Inflammatory macrophage treated with lipopolysaccharide for 1 hour (primary cell): ENCODE measurements at regions not wholly inside any gene's neighbourhood (a gene's known extent, or its start where the extent isn't known, plus 50 kb on each side); places are given as distances from the start of the nearest gene placed in this dataset.

Experiments used
- DNase-seq, 2 donors: peaks; one replicate each; pipeline ENCODE4 v3.0.0-alpha.2; 2020 to 2022

DNA sequence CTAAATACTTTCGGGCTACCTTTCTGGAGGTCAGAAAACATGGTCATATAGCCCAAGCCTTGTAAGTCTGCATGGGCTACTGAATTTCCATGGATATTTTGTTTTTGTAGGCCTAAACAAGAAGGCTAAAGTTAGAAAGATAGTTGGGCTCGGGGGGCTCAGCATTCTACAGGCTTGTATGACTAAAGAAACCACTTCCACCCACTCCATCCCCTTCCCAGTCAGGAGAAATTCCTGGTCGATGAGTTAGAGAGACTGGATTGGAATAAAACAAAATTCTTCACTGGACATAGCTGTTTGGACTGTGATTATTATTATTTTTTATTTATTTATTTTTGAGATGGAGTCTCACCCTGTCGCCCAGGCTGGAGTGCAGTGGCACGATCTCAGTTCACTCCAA is 539.4 kb upstream of the TNP1 start:
- DNase-seq: no peak

DNA sequence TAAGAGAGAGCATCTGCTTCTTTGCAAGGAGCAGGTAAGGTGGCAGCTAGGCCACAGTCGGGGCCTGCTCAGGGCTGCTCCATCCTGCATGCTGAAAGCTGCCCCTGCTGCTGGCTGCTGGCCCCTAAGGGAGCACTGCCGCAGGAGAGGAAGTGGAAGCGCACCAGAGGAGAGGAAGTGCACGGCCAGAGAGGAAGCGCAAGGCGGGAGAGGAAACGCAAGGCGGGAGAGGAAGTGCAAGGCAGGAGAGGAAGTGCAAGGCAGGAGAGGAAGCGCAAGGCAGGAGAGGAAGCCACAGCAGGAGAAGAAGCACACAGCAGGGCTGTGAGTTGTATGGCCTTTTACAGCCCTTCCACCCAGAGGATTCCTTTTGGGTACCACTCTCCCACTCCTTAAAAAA is 539.0 kb upstream of the TNP1 start:
- peak; percentile 39 to 45 for DNase-seq

DNA sequence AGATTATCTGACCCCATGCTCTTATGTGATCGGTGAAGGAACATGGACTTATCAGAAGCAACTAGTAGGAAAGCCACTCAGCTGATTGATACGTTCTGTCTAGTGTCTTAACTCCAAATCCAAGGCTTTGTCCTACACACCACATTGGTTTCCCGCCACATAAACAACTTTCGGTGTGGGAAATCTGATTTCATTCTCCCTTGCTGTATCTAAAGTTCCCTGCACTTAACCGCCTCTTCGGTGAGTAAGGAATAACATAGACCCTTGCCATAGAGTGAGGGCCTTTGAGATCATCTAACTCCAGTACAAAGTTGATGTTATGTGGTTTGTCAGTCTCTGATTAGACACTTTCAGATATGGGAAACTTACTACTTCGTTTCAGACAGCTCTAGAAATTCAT is 538.2 kb upstream of the TNP1 start:
- no peak for DNase-seq

DNA sequence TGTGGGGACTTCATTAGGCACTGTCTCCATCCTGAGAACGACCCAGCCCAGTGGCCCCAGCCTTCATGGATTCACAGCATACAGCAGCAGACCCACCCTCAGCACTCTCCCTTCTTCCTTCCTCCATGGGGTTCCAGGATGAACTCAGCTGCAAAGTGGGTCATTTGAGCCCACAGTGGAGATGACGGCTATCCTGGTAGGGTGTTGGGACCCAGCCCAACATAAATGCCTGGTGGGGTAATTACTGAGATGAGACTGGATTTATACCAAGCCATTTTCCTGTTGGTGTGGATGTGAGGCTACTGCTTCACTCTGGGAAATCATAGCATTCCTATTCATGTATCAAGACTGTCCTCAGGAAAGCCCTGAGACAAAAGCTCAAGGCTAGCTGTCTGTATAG is 536.7 kb upstream of the TNP1 start:
- no peak for DNase-seq

DNA sequence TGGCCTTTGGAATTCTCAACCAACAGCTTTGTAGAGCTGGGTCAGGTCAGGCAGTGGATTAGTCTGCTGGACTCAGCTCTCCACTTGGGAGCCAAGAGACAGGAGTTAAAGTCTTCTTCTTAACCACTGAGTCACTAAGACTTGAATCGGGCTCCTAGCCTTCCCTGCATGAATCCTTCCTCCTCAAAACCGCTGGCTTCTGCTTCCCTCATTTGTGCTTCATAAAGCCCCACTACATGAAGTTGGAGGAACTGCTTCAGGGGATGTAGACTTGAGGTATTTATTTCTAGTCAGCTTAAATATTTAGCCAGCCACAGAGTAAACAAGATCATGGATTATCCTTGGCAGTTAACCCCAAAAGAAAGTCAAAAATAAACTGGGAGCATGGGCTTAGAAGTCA is 536.3 kb upstream of the TNP1 start:
- peak in 1 of 2 donors; percentile 4 for DNase-seq

DNA sequence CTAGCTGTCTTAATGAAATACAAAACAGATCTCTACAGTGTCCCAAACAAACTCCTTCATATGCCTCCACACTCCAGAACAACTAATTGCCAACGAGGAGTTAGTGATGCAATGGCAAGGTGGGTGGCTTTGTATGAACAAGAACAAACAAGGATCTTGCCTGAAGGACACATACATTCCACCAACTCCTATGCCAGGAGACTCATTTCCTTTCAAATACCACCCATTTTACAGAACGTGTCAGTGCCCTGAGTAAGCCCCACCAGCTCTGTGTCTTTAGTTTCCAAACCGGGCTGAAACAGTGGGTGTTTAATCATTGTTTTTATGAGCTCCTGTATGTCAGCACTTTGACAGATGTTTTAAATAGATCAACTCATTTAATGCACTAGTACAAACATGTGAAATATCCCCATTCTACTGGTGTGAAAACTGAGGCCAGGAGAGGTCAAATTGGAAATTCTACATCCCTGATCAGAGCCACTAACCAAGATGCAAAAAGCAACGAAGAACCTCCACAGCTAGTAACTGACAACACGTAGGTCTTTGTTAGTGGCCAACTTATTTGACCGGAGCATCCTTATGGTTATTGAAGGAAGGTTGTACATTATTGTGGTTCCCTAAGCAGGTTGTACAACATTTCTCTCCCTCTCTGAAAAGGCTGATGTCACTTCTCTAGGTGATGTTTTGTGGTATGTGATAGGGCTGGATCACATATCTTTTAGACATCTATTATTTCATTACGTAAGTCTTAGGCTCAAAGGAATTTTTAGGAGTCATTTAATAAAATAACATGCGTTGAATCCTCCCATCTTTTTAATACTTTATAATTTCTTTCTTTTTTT is 534.9 kb upstream of the TNP1 start:
- no peak for DNase-seq

DNA sequence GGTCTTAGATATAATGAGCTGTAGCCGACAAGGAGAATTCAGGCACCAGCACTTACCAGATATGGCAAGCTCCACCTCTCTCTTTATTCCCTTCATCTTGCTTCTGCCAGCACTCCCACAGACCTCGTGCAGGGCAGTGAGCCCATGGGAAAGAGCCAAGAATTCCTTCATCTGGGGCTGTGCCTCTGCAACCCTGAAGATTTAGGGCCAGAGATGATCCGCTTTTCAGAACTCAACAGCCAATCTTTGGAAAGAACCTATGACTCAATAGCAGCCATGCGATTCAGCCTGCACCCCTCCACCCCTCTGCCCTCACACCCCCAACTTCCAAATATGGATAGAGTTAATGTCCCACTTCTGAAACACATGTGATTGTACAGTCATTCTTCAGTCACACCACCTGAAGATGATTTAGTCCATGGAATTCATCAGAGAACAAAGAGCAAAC is 533.7 kb upstream of the TNP1 start:
- peak in 1 of 2 donors; percentile 18 for DNase-seq

DNA sequence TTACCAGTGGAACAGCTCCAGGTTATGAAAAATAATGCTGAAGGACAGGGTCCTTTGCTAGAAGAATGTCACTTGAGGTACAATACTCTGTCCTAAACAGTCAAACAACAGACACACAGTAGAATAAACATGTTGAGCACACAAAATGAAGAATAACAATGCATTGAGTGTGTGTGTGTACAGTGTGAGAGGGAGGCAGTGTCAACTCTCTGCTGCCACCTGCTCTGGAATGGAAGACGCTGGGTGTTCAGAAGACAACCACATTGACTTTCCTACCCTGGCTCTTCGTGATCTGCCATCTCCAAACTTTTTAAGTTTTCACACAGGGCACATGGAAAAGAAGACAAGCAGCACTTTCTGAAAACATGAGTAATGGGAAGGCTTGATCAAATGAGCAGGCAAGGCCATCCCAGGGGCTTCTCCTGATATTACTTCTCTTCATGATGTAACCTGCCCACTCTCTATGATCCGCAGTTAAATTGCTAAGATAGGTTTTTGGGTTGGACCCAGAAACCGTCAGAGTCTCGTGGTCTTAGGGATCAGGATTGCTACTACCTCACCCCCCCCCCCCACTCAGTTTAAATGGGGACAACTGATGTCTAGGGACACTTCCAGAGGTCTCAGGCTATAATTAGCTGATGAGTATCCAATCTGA is 533.2 kb upstream of the TNP1 start:
- DNase-seq: no peak

DNA sequence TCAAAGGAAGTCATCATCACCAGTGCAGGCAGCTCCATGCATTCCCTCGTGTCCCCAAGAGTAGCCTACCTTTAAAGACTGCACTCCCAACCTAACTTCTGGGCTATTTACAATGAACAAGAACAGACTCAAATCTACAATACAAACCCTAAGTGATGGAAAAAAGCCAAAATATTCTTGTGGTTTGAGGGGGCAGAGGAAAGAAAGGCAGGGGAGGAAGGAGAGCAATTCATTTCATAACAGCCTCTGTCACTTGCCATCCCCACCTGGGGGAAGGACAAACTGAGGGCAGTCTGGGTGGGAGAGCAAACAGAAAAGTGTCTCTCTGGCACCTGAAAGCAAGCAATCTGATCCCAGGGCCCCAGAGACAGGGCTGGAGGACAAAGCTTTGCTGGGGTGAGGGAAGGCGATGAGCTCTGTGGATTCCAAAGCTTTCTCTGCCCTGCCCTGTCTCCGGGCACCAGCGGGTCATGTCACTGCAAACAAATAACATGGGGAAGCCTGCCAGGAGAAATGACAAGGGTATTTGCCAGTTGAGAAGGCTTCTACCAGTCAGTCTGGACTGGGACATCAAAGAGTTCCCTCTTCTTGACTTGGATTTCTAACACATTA is 528.0 kb upstream of the TNP1 start:
- no peak for DNase-seq

DNA sequence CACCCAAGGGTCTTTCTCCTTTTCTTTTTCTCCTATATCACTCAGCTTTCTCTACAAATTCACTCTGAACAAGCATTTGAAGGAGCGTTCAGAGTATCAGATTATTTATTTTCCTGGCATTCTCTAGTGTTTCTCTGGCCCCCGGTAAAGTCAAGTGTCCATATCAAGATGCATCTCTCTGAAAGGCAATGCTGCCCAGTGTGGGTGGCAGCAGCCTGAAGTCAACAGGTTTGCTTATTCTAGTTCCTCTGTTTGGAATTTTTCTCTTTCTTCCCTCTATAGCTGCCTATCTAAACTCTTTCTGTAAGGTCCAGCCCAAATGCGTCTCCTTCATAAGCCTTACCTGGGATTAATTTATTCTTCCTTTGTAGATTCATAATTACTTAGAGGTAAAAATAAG is 526.2 kb upstream of the TNP1 start:
- DNase-seq: no peak

DNA sequence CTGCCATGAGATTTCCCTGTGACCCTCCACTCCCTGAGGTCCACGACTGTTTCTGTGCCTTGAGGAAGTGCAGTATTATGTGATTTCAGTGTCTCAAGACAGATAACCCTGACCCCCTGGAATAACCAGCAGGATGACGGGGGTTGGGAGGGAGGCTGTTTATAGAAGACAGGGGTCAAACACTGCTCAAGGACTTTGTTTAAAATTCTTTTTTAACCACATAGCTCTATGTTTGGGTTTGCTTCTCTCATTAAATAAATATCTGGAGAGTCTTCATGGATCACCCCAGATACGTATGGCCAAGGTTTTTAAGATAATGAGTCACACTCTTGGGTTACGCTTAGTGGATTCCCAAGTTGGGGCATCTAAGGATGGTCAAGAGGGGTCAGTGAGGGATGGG is 523.8 kb upstream of the TNP1 start:
- no peak for DNase-seq

DNA sequence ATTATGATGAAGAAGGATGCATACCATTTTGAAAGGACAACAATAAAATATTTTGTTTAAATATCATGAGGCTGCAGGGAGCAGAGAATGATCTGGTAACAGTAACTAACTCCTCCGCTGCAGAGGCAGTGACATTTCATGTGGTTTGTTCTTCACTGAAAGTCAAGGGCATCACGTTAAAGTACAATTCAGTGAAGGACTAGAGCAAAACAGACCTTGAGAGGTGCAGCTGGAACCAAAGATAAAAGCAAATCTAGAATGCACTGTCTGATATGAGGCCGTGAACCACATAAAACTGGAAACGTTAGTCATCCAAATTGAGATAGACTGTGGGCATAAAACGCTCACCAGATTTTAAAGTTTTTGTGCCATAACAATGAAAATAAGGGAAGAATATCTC is 522.9 kb upstream of the TNP1 start:
- no peak for DNase-seq

DNA sequence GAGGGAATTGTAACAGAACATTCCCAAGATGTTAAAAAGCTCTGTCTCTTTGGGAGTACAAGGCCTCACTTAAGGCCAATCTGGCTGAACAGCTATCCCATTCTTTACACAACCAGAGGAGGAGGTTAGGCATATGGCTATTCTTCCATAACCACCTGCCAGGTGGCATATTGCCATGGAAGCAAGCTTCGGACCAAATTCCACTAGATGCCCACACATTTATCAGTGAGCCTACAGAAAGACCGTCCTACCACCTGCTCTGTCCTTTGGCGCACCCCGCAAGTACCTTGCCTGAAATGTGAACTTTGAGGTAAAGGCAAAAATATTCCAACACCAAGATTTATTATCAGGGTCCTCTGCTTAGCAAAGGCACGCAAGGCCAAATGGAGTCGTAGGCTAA is 519.9 kb upstream of the TNP1 start:
- no peak for DNase-seq

DNA sequence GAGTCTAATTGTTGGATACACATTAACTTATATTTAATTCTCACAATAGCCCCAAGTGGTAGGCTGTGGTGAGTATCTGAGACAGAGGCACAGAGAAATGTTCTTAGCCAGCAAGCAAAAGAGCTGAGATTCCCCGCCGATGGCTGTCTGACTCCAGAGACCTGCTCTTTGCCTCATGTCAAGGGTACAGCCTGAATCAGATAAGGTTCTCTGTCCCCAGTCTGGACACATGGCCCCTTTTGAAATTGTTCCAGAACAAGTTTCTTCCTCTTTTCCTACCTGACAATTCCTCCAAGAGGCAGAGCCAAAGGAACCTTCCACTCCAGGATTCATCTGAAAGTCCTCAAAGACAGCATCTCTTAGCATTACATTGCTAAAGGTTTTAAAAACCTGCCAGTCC is 512.9 kb upstream of the TNP1 start:
- DNase-seq: no peak

DNA sequence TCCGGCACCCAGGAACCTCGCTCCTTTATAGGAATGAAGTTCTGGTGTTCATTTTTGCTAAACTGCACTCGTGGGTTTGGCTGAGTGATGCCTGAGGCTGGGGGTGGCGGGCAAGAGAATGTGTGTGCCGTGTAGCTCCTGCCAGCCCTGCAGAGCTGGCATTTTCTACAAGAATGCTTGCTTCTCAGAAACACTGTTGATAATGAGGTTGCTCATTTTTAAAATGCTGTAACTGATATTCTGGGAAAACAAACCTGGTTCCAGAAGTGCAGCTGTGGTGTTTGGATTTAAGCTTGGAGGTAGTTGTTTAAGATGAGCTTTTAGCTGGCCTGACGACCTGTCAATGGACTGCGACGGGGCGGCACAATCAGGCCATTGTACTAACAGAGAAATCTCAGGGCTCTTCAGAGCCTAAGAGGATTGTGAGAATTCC is 511.9 kb upstream of the TNP1 start:
- DNase-seq: no peak

DNA sequence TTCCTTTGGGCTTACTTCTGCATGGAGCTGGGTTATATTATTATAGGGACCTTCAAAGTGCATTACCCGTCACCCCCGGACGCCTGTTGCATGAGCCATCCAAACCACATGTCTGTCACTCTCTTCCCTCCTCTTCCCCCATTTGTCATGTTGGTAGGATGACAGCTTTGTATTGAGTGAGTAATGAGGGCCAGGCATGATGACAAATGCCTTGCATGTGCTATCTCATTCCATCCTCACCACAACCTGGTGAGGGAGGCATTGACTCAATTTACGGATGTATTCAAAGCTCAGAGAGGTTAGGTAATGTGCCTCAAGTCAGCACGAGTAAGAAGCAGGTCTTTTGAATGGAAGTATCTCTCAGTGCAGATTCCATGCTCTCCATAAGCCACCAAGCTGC is 510.5 kb upstream of the TNP1 start:
- peak; percentile 45 to 72 for DNase-seq

DNA sequence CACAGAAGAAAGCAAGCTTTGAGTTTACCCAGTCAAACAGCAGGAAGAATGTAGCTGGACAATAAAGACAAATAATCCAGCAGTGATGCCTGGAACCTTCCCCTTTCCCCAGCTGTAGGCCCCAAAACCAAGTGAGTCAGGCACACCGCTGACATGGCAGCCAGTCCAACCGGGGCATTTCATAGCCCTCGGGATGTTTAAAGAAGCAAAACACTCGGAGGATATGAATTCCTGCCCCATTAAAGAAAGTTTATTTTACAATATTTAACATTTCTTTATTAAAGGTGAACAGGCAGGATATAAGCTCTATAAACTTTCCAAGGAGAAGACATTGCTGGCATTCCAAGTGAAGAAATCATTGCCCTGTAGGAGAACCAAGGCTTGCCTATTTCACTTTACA is 507.6 kb upstream of the TNP1 start:
- DNase-seq: no peak

DNA sequence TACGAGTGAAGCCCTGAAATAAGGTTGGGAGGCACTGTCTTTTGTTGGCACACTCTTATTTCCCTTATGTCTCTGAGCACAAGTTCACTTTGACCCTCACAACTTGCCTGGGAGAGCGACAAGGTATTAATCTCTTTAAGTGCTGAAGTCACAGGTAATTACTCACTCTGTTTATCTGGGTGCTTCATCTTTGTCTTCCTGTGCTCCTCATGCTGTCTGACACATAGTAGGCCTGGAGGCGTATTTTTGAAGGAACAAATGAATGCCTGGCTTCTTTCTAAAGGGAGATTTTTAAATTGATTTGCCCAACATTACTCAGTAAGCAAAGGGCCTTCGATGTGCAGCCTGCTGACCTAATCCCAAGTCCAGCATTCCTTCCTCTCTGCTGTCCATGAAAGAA is 507.1 kb upstream of the TNP1 start:
- DNase-seq: no peak

DNA sequence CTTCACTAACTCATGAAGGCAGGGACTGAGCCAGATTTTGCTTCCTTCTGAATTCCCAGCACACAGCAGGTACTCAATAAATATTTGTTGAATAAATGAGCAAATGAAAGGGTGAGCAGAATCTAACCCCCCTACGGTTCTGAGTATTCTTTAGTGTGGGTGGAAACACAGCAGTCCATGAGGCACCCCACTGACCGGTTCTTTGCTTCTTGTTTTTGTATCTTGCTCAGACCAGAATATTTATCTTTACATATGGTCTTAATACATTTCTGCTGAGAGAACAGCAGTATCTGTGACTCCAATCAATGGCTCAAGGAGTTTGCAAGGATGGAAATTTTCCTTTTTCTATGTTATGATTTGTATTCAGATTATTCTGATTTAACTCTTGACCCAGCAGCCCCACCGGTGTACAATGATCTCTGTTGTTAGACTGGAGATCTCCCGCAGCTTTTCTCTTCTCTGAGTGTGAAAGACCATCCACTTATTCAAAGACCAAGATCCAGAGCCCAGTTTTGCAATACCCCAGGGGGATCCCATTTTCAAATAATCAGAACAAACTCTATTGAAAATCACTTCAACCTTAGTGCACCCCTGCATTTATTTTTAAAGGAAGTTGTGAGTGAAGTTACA is 506.5 kb upstream of the TNP1 start:
- peak in 1 of 2 donors; percentile 2 for DNase-seq

DNA sequence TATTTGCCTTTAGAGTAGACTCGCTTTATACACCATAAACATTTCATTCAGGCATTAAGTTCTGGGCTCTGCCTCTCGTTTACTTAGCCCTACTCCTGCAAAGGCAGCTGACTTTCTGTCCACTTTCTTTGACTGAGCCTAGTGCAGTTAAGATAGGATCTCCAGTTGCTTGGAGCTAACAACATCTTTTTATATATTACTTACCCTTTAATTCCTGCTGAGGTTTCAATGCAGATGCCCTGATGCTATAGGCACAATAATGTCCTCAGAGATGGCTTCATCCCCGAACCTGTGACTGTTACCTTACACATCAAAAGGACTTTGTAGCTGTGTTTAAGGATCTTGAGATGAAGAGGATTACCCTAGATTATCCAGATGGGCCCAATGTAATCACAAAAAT is 505.8 kb upstream of the TNP1 start:
- no peak for DNase-seq

DNA sequence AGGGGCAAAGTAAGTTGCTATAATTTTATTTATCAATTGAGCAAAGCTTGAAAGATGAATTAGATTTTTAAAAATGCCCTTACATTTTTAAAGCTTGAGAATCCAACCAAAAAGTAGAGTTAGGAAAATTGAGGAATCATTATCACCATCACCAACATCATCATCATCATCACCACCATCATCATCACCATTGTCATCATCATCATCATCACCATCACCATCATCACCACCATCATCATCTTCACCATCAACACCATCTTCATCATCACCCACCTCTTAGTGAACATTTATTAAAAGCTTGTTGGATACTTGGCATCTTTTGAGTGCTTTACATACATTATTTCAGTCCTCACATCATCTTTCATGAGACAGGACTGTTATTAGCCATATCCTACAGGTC is 504.4 kb upstream of the TNP1 start:
- DNase-seq: no peak

DNA sequence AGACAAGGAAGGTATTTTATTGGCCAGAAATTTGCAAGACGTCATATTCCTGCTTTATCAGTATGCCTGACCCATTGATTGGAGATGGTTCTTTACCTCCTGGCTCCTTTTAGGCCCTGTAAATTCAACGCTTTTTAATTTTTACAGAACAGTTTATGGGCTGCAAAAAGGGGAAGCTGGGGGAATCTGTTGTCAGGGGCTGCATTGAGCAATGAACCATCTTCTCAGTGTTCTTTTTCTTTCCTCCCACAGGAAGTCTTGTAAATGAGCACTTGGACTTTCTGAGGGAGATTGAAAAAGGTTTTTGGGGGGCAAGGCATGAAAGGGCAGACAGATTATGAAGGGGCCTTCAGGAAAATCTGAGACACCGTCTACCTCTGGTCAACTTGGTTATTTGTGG is 503.6 kb upstream of the TNP1 start:
- peak; percentile 54 to 69 for DNase-seq

DNA sequence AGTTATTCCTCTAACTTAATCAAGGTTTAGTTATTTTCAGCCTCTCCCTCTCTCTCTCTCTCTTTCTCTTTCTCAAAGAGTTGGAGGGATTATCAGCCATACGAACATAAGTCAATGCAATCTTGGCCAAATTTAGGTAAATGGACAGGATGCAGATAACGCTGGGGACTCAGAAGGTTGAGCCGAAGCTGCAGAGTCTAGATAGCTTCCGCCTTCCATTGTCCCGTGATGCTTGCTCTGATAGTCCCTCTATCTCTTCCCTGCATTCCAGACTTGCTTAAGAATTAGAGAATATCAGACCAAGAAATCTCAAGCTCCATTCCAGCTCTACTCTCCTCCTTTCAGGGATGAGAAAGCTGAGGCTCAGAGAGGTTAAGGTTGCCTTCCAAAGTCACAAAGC is 502.8 kb upstream of the TNP1 start:
- no peak for DNase-seq

DNA sequence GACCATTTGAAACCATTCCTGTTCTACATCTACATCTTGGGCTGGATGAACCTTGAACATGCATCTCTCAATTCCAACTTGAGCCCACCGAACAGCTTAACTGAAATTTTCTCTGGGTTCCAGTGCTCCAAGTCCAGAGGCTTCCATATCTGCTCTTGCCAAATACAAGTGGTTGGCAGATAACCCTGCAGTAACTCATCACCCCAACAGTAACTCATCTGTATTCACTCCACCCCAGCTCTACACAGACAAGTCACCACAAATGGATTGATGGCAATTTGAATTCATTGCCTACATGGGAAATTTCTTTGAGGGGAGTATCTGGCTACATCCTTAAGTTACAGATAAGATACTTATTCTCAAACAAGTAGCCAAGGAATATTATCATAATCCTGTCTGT is 502.4 kb upstream of the TNP1 start:
- no peak for DNase-seq
